Adipocyte (in vitro differentiated cells): ENCODE measurements at regions not wholly inside any gene's neighbourhood (a gene's known extent, or its start where the extent isn't known, plus 50 kb on each side); places are given as distances from the start of the nearest gene placed in this dataset.

Experiments used
- DNase-seq: peaks from one replicate; pipeline ENCODE4 v3.0.0-alpha.2; 2015; ENCODE audit warnings: low read depth
- H3K27me3 ChIP-seq: replicated peaks from 2 replicates; pipeline ENCODE4 v1.7.0; 2013; ENCODE audit warnings: mild to moderate bottlenecking, low read length, moderate library complexity; ENCODE audit not compliant: control insufficient read depth, insufficient read depth
- H3K36me3 ChIP-seq: 2 replicates; pipeline ENCODE4 v1.7.0; 2013; ENCODE audit warnings: low read length, mild to moderate bottlenecking, moderate library complexity; ENCODE audit not compliant: control insufficient read depth, insufficient read depth, severe bottlenecking
- H3K4me1 ChIP-seq: 2 replicates; pipeline ENCODE4 v1.7.0; 2013; ENCODE audit warnings: mild to moderate bottlenecking, low read length, moderate library complexity; ENCODE audit not compliant: control insufficient read depth, insufficient read depth
- H3K4me3 ChIP-seq: 2 replicates; pipeline ENCODE4 v1.7.0; 2013; ENCODE audit warnings: mild to moderate bottlenecking, low read length, moderate library complexity
- H3K9ac ChIP-seq: 2 replicates; pipeline ENCODE4 v1.7.0; 2013; ENCODE audit warnings: mild to moderate bottlenecking, low read length, moderate library complexity
- H3K9me3 ChIP-seq: 2 replicates; pipeline ENCODE4 v1.7.0; 2013; ENCODE audit warnings: mild to moderate bottlenecking, low read length, moderate library complexity; ENCODE audit not compliant: control insufficient read depth

GRCh38 chr2:145323512-145323911 lies 803.6 kb upstream of the ZEB2 start:
- no peaks in the 10 kb centered on the region for H3K4me1 ChIP-seq
- H3K4me3 ChIP-seq: no peak overlapping the region
- no peaks in the 10 kb centered on the region for H3K27me3 ChIP-seq
- DNase-seq: peak; percentile 21
- H3K9ac ChIP-seq: no peak overlapping the region
- no peaks in the 10 kb centered on the region for H3K9me3 ChIP-seq
- H3K36me3 ChIP-seq: no peaks in the 10 kb centered on the region

GRCh38 chr2:145321344-145321743 lies 801.4 kb upstream of the ZEB2 start:
- Histone ChIP-seq H3K36me3 (no peaks in the 10 kb centered on the region), H3K4me3 (no peak overlapping the region), H3K27me3 (no peaks in the 10 kb centered on the region), H3K9ac (no peak overlapping the region), H3K4me1 (no peaks in the 10 kb centered on the region), H3K9me3 (no peaks in the 10 kb centered on the region)
- DNase-seq: no peak

- Histone ChIP-seq H3K4me1 (no peaks in the 10 kb centered on the region), H3K9me3 (no peaks in the 10 kb centered on the region), H3K36me3 (no peaks in the 10 kb centered on the region), H3K4me3 (no peak overlapping the region), H3K9ac (no peak overlapping the region), H3K27me3 (no peaks in the 10 kb centered on the region)
- DNase-seq: no peak
Observed at GRCh38 chr2:145316496-145316895, 796.6 kb upstream of the ZEB2 start.

- Histone ChIP-seq H3K4me1 (no peaks in the 10 kb centered on the region), H3K9ac (no peak overlapping the region), H3K27me3 (no peaks in the 10 kb centered on the region), H3K9me3 (no peaks in the 10 kb centered on the region), H3K4me3 (no peak overlapping the region), H3K36me3 (no peaks in the 10 kb centered on the region)
- DNase-seq: no peak
Observed at GRCh38 chr2:145315053-145315452, 795.1 kb upstream of the ZEB2 start.

GRCh38 chr2:145314119-145314633 lies 794.3 kb upstream of the ZEB2 start:
- no peak for DNase-seq
- H3K27me3 ChIP-seq: no peaks in the 10 kb centered on the region
- no peaks in the 10 kb centered on the region for H3K9me3 ChIP-seq
- H3K4me1 ChIP-seq: no peaks in the 10 kb centered on the region
- H3K4me3 ChIP-seq: no peak overlapping the region
- no peak overlapping the region for H3K9ac ChIP-seq
- H3K36me3 ChIP-seq: no peaks in the 10 kb centered on the region

- Histone ChIP-seq H3K9me3 (no peaks in the 10 kb centered on the region), H3K4me1 (no peaks in the 10 kb centered on the region), H3K4me3 (no peak overlapping the region), H3K36me3 (no peaks in the 10 kb centered on the region), H3K9ac (no peak overlapping the region), H3K27me3 (no peaks in the 10 kb centered on the region)
- DNase-seq: no peak
Observed at GRCh38 chr2:145305889-145306288, 786.0 kb upstream of the ZEB2 start.

- no peaks in the 10 kb centered on the region for H3K4me1 ChIP-seq
- no peaks in the 10 kb centered on the region for H3K36me3 ChIP-seq
- H3K9me3 ChIP-seq: no peaks in the 10 kb centered on the region
- no peaks in the 10 kb centered on the region for H3K27me3 ChIP-seq
- no peak overlapping the region for H3K9ac ChIP-seq
- no peak for DNase-seq
- H3K4me3 ChIP-seq: no peak overlapping the region
Observed at GRCh38 chr2:145304501-145304900, 784.6 kb upstream of the ZEB2 start.

- H3K9ac ChIP-seq: no peak overlapping the region
- no peak for DNase-seq
- H3K4me3 ChIP-seq: no peak overlapping the region
- no peaks in the 10 kb centered on the region for H3K36me3 ChIP-seq
- no peaks in the 10 kb centered on the region for H3K9me3 ChIP-seq
- no peaks in the 10 kb centered on the region for H3K27me3 ChIP-seq
- H3K4me1 ChIP-seq: no peaks in the 10 kb centered on the region
Observed at GRCh38 chr2:145303536-145303935, 783.6 kb upstream of the ZEB2 start.

- no peak for DNase-seq
- no peak overlapping the region for H3K4me3 ChIP-seq
- H3K36me3 ChIP-seq: no peaks in the 10 kb centered on the region
- H3K27me3 ChIP-seq: no peaks in the 10 kb centered on the region
- no peaks in the 10 kb centered on the region for H3K9me3 ChIP-seq
- no peaks in the 10 kb centered on the region for H3K4me1 ChIP-seq
- H3K9ac ChIP-seq: no peak overlapping the region
Observed at GRCh38 chr2:145302886-145303285, 783.0 kb upstream of the ZEB2 start.

- Histone ChIP-seq H3K36me3 (no peaks in the 10 kb centered on the region), H3K4me1 (no peaks in the 10 kb centered on the region), H3K9me3 (no peaks in the 10 kb centered on the region), H3K4me3 (no peak overlapping the region), H3K27me3 (no peaks in the 10 kb centered on the region), H3K9ac (no peak overlapping the region)
- no peak for DNase-seq
Observed at GRCh38 chr2:145302451-145302850, 782.5 kb upstream of the ZEB2 start.

- no peak overlapping the region for H3K4me3 ChIP-seq
- no peak overlapping the region for H3K9ac ChIP-seq
- no peak for DNase-seq
- H3K27me3 ChIP-seq: no peaks in the 10 kb centered on the region
- no peaks in the 10 kb centered on the region for H3K36me3 ChIP-seq
- H3K4me1 ChIP-seq: no peaks in the 10 kb centered on the region
- H3K9me3 ChIP-seq: no peaks in the 10 kb centered on the region
Observed at GRCh38 chr2:145299368-145299767, 779.4 kb upstream of the ZEB2 start.

- no peaks in the 10 kb centered on the region for H3K36me3 ChIP-seq
- no peaks in the 10 kb centered on the region for H3K27me3 ChIP-seq
- peaks cover 13% of the 10 kb centered on the region for H3K4me1 ChIP-seq
- H3K9me3 ChIP-seq: no peaks in the 10 kb centered on the region
- no peak overlapping the region for H3K4me3 ChIP-seq
- no peak for DNase-seq
- no peak overlapping the region for H3K9ac ChIP-seq
Observed at GRCh38 chr2:145292166-145292565, 772.2 kb upstream of the ZEB2 start.
